ENCODE measurements at regions not wholly inside any gene's neighbourhood (a gene's known extent, or its start where the extent isn't known, plus 50 kb on each side); places are given as distances from the start of the nearest gene placed in this dataset.
A peak's percentile ranks its signal among the peaks of the same experiment; 100 is the strongest.
"Not testable (repeated sequence)": the region's sequence is repeated elsewhere in the genome, so short reads cannot be mapped to it uniquely, and the experiment has no call there.

- H3K4me3 Mint-ChIP-seq = no peak overlapping the region
- no peak for DNase-seq
- H3K9me3 ChIP-seq (ENCODE audit: control insufficient read depth, low read length, poor library complexity, severe bottlenecking) = no peaks in the 10 kb centered on the region
- peaks cover 65% of the 10 kb centered on the region for H3K27me3 Mint-ChIP-seq
- H3K4me1 Mint-ChIP-seq = peaks cover 21% of the 10 kb centered on the region
- peaks cover 12% of the 10 kb centered on the region for H3K36me3 Mint-ChIP-seq (ENCODE audit: low read depth)
- H3K27ac Mint-ChIP-seq = no peak overlapping the region
- no peak for ATAC-seq
Observed at GRCh38 chr1:117752661-117753060, 146.8 kb downstream of the TENT5C start.

- ATAC-seq (no peak), DNase-seq (no peak)
- no peaks in the 10 kb centered on the region for H3K9me3 ChIP-seq (ENCODE audit: control insufficient read depth, low read length, poor library complexity, severe bottlenecking)
- Mint-ChIP-seq H3K27me3 (peaks cover 66% of the 10 kb centered on the region), H3K36me3 (ENCODE audit: low read depth) (peaks cover 12% of the 10 kb centered on the region), H3K27ac (no peak overlapping the region), H3K4me3 (peak overlapping the region; percentile 56), H3K4me1 (peaks cover 22% of the 10 kb centered on the region)
Observed at GRCh38 chr1:117753232-117753631, 147.4 kb downstream of the TENT5C start.

GRCh38 chr1:117753652-117754051 is 147.8 kb downstream of the TENT5C start:
- peaks cover 12% of the 10 kb centered on the region for H3K36me3 Mint-ChIP-seq (ENCODE audit: low read depth)
- H3K4me1 Mint-ChIP-seq = peaks cover 26% of the 10 kb centered on the region
- H3K9me3 ChIP-seq (ENCODE audit: control insufficient read depth, low read length, poor library complexity, severe bottlenecking) = no peaks in the 10 kb centered on the region
- H3K27ac Mint-ChIP-seq = no peak overlapping the region
- ATAC-seq (no peak), DNase-seq (no peak)
- H3K27me3 Mint-ChIP-seq = peaks cover 68% of the 10 kb centered on the region
- peak overlapping the region; percentile 56 for H3K4me3 Mint-ChIP-seq

GRCh38 chr1:117754061-117754969 is 148.5 kb downstream of the TENT5C start:
- no peak overlapping the region for H3K4me3 Mint-ChIP-seq
- ATAC-seq = no peak
- H3K27me3 Mint-ChIP-seq = peaks cover 69% of the 10 kb centered on the region

GRCh38 chr1:117757668-117758067 is 151.8 kb downstream of the TENT5C start:
- Mint-ChIP-seq H3K27me3 (peaks cover 42% of the 10 kb centered on the region), H3K4me1 (peaks cover 25% of the 10 kb centered on the region), H3K36me3 (ENCODE audit: low read depth) (peaks cover 4% of the 10 kb centered on the region), H3K27ac (no peak overlapping the region), H3K4me3 (no peak overlapping the region)
- DNase-seq (no peak), ATAC-seq (no peak)
- no peaks in the 10 kb centered on the region for H3K9me3 ChIP-seq (ENCODE audit: control insufficient read depth, low read length, poor library complexity, severe bottlenecking)

More at GRCh38 chr1:117754061-117754969, 148.5 kb downstream of the TENT5C start:
- peak; percentile 16 to 30 (median 22) for DNase-seq
- H3K27ac Mint-ChIP-seq = no peak overlapping the region
- no peaks in the 10 kb centered on the region for H3K9me3 ChIP-seq (ENCODE audit: control insufficient read depth, low read length, poor library complexity, severe bottlenecking)
- peaks cover 11% of the 10 kb centered on the region for H3K36me3 Mint-ChIP-seq (ENCODE audit: low read depth)
- peaks cover 28% of the 10 kb centered on the region for H3K4me1 Mint-ChIP-seq

- Mint-ChIP-seq H3K4me1 (peaks cover 21% of the 10 kb centered on the region), H3K27ac (peak overlapping the region; percentile 84), H3K4me3 (peak overlapping the region; percentile 94), H3K27me3 (peaks cover 32% of the 10 kb centered on the region), H3K36me3 (ENCODE audit: low read depth) (peaks cover 4% of the 10 kb centered on the region)
- DNase-seq = peak; percentile 47 to 50 (median 50)
- peak; percentile 93 for ATAC-seq
- no peaks in the 10 kb centered on the region for H3K9me3 ChIP-seq (ENCODE audit: control insufficient read depth, low read length, poor library complexity, severe bottlenecking)
Observed at GRCh38 chr1:117758444-117759316, 152.8 kb downstream of the TENT5C start.

- H3K9me3 ChIP-seq (ENCODE audit: control insufficient read depth, low read length, poor library complexity, severe bottlenecking) = no peaks in the 10 kb centered on the region
- ATAC-seq = no peak
- H3K4me3 Mint-ChIP-seq = no peak overlapping the region
- no peak overlapping the region for H3K27ac Mint-ChIP-seq
- DNase-seq = no peak
- peaks cover 15% of the 10 kb centered on the region for H3K4me1 Mint-ChIP-seq
- H3K36me3 Mint-ChIP-seq (ENCODE audit: low read depth) = peaks cover 4% of the 10 kb centered on the region
- H3K27me3 Mint-ChIP-seq = peaks cover 30% of the 10 kb centered on the region
Observed at GRCh38 chr1:117759535-117759934, 153.7 kb downstream of the TENT5C start.

GRCh38 chr1:117760069-117760468 is 154.2 kb downstream of the TENT5C start:
- no peaks in the 10 kb centered on the region for H3K9me3 ChIP-seq (ENCODE audit: control insufficient read depth, low read length, poor library complexity, severe bottlenecking)
- peaks cover 4% of the 10 kb centered on the region for H3K36me3 Mint-ChIP-seq (ENCODE audit: low read depth)
- ATAC-seq = no peak
- no peak overlapping the region for H3K27ac Mint-ChIP-seq
- no peak for DNase-seq
- no peak overlapping the region for H3K4me3 Mint-ChIP-seq
- peaks cover 30% of the 10 kb centered on the region for H3K27me3 Mint-ChIP-seq
- peaks cover 15% of the 10 kb centered on the region for H3K4me1 Mint-ChIP-seq

- Mint-ChIP-seq H3K36me3 (ENCODE audit: low read depth) (peaks cover 4% of the 10 kb centered on the region), H3K4me1 (peaks cover 15% of the 10 kb centered on the region), H3K4me3 (no peak overlapping the region), H3K27ac (no peak overlapping the region), H3K27me3 (peaks cover 29% of the 10 kb centered on the region)
- DNase-seq (no peak), ATAC-seq (no peak)
- H3K9me3 ChIP-seq (ENCODE audit: control insufficient read depth, low read length, poor library complexity, severe bottlenecking) = no peaks in the 10 kb centered on the region
Observed at GRCh38 chr1:117760485-117760884, 154.6 kb downstream of the TENT5C start.

GRCh38 chr1:117767756-117768155 is 161.7 kb downstream of the GDAP2 start:
- not testable (repeated sequence) for DNase-seq; H3K27me3 Mint-ChIP-seq; H3K27ac Mint-ChIP-seq; ATAC-seq; H3K36me3 Mint-ChIP-seq (ENCODE audit: low read depth); H3K4me3 Mint-ChIP-seq; H3K4me1 Mint-ChIP-seq
- peaks cover 12% of the 10 kb centered on the region for H3K9me3 ChIP-seq (ENCODE audit: control insufficient read depth, low read length, poor library complexity, severe bottlenecking)

GRCh38 chr1:117770981-117771531 is 158.4 kb downstream of the GDAP2 start:
- no peak overlapping the region for H3K27ac Mint-ChIP-seq
- ATAC-seq (no peak), DNase-seq (no peak)
- no peaks in the 10 kb centered on the region for H3K27me3 Mint-ChIP-seq
- H3K4me3 Mint-ChIP-seq = no peak overlapping the region
- H3K9me3 ChIP-seq (ENCODE audit: control insufficient read depth, low read length, poor library complexity, severe bottlenecking) = peaks cover 15% of the 10 kb centered on the region
- no peaks in the 10 kb centered on the region for H3K4me1 Mint-ChIP-seq
- H3K36me3 Mint-ChIP-seq (ENCODE audit: low read depth) = no peaks in the 10 kb centered on the region

- Mint-ChIP-seq H3K4me3 (no peak overlapping the region), H3K27ac (no peak overlapping the region), H3K27me3 (peaks cover 5% of the 10 kb centered on the region), H3K36me3 (ENCODE audit: low read depth) (no peaks in the 10 kb centered on the region), H3K4me1 (no peaks in the 10 kb centered on the region)
- no peak for ATAC-seq
- H3K9me3 ChIP-seq (ENCODE audit: control insufficient read depth, low read length, poor library complexity, severe bottlenecking) = no peaks in the 10 kb centered on the region
- no peak for DNase-seq
Observed at GRCh38 chr1:117779364-117779763, 150.1 kb downstream of the GDAP2 start.

All from T-helper 17 cell (primary cell).